Skin epidermis (tissue), 12 donors: ENCODE measurements at regions not wholly inside any gene's neighbourhood (a gene's known extent, or its start where the extent isn't known, plus 50 kb on each side); places are given as distances from the start of the nearest gene placed in this dataset.
A peak's percentile ranks its signal among the peaks of the same experiment; 100 is the strongest.

ENCODE experiments used
- H3K27ac ChIP-seq, 21 experiments: fragments of 200-600 bp; sonication (generic) in 11 of 21; one replicate each; pipeline ENCODE4 v1.5.0; 2020; ENCODE audit warnings: mild to moderate bottlenecking in 3 of 21, inconsistent platforms in 2 of 21, moderate library complexity in 2 of 21
- H3K4me3 ChIP-seq, 7 experiments: fragments of 200-600 bp; sonication (generic) in 2 of 7; one replicate each; pipeline ENCODE4 v1.5.0; 2020; ENCODE audit warnings: inconsistent platforms in 2 of 7, mild to moderate bottlenecking in 2 of 7, moderate library complexity in 1 of 7

DNA sequence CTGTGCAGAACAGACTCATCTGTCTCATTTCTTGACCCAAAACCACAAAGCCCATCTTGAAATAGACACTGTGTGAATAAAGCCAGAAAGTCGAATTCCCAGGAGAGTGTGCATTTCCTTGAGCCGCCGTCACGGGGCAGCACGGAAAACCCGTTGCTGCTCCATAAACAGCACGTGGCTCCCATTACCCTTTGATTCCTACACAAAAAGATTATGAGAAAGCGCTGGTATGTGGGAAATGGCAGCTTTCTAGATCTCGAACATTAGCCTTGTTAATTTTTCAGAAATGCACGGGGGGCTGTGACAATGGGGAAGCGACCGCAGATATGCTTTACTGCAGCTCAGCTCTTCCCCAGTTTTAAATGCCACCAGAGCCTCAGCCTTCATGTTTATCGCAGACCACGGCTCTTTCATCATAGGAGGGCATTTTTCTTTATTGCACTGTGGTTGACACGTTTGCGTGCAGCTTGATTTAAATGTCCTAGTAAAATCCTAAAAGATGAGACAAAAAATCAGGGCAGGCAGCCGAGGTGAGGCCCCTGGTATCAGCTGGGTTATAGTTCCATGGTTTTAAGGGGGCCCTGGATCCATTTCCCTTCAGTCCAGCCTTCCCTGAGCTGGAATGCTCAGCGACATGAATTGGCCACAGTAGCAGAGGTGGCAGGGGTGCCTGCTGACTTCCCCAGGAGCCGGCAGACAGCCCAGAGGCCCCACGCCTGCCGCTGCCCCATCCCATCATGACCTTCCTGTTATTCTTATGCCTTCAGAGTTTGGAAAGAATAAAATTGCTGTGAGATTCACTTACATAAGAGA is 249.3 kb downstream of the NDUFA10 start:
- Histone ChIP-seq H3K4me3 (no peak overlapping the region), H3K27ac (peak overlapping the region in 1 of 21 experiments; percentile 31)

DNA sequence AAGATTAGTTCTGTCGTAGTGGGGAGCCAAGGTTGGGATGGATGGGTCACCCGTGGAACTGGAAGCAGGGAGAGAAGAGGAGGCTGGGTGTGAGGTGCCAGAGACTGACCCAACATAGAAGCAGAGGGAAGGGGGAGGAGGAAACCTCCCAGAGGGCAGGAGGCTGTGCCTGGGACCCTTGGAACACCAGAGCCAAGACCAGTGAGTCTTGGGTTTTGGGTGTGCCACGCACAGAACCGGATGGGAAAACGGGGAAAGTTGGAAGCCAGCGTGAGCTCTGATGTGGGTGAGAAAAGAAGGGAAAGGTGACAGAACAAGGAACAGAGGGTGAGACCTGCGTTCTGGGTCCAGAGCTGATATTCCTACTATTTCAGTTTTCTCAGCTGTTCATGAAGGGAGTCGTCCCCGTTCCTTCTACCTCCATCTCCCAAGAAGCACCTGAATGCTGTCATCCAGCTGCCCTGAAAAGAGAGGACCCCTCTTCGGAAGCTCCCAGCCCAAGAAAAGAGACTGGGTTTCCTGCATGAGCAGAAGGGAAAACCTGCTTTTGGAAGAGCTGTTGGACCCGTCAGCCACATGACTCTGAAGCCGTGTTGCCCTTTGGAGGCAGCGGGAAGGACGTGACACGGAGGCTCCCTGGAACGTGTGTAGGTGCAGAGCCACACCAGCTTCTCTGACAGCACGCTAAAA is 250.1 kb downstream of the NDUFA10 start:
- H3K4me3 ChIP-seq = no peak overlapping the region

DNA sequence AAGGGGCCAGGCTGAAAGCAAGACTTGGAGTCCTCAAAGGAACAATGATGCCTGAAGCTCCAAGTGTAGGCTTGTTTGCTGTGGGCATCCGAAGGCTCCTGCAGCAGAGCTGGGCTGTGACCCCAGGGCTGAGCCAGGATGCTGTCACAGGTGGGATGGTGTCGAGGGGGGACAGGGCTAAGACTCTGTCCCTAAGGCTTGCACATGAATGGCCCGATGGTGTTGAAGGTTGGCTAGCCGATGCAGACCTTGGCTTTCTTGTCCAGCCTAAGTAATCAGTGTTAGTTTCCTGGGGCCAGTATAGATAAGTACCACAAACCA is 251.0 kb downstream of the NDUFA10 start:
- Histone ChIP-seq H3K27ac (no peak overlapping the region), H3K4me3 (no peak overlapping the region)

More for the DNA sequence above, 250.1 kb downstream of the NDUFA10 start:
- H3K27ac ChIP-seq = no peak overlapping the region

DNA sequence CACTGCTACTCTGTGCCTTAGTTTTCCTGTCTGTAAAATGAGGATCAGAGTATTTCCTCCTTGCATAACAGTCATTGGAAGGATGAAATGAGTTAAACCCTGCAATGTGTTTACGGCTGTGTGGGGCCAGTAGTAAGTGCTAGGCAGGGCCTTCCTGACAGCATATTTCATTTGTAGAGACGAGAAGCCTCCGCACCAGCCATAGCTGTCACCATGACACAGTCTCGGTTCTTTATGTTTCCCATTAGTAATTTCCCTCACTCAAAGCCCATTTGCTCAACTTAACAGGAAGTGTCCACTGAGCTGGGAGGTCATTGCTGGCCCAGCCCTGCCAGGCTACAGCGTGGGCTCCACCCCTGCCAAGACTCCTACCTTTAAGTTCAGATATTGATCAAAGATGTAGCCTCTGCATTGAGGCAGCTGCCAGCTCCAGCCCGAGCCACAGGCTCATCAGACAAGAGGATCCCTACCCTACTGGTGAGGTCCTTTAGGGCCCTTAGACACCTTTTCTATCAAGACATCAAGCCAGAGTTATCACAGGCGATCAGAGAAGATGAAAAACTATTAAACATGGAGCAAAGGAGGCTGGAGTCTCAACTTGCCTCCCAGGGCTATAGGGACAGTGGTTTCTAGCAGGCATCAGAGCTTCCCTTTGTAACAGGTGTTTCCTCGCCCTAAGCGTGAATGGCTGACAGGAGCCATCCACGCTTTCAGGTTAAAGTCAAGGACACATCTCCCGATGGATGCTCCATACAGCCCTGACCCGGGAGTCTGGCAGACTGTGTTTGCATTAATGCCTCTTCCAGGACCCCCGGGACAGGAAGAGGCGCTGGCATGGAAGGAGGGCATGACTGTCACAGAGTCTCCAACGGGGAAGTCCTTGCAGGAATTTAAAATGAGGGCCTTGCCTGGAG is 251.7 kb downstream of the NDUFA10 start:
- no peak overlapping the region for H3K27ac ChIP-seq
- no peak overlapping the region for H3K4me3 ChIP-seq

DNA sequence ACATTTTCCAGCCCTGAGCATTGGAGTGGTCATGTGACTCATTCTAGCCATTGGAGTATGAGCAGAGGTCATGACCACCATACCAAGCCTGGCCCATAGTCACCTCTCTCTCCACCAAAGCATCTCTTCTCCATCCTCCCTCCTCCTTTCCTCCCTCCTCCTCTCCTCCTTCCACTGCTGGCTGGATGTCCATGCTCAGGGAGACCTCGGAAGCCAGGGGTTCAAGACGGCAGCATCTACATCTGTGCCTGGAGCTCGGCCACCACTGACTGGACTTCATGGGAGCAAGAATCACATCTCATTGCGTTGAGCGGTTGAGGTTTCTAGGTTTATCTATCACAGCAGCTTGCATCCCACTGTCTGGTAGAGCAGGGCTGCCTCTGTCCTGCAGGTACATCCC is 252.4 kb downstream of the NDUFA10 start:
- Histone ChIP-seq H3K4me3 (no peak overlapping the region), H3K27ac (no peak overlapping the region)

DNA sequence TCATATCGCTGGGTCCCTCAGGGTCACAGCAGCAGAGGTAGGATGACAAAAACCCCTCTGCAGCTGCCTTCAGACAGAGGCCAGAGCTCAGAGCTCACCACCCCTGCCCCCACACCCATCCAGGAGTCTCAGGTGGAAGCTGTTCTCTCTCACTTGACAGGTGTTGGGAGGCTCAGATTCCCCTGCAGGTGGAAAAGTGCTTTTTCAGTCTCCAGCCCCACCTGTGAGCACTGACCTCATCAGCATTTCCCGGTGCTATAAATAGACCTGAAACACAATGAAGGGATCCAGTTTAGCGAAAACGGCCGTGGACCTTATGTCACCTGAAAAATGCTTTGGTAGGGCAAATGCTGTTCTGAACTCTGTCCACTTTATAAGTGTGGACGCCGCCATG is 254.9 kb downstream of the NDUFA10 start:
- H3K27ac ChIP-seq = no peak overlapping the region
- H3K4me3 ChIP-seq = no peak overlapping the region

DNA sequence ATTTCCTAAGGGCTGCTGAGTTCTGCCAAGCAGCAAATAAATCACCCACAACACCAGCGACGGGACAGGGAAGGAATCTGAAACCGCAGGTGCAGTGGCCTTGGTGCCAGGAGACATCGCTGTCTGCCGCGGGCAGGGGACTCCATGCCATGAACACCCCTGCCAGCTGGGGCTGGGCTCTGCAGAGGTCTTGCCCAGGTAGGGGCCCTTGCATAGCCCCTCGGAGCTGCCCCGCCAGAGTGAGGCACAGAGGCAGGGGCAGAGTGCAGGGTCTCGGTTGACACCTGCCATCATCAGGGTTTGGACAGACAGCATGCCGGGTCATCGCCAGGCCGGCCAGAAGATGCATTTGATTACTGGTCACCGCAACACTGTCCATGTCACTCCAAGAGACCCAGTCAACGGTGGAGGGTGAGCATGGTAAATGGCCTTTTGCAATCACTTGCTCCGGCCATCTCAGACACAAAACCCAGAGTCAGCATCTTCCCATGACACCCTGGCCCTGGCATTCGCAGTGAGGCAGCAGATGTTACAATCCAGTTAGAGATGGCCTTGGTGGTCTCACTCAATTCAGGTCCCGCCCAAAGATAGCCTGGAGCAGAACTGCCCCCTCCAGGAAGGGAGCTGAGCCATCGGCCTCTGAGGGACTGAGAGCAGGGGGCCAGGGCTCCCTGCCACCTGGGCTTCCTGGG is 255.4 kb downstream of the NDUFA10 start:
- H3K4me3 ChIP-seq = no peak overlapping the region
- H3K27ac ChIP-seq = no peak overlapping the region

DNA sequence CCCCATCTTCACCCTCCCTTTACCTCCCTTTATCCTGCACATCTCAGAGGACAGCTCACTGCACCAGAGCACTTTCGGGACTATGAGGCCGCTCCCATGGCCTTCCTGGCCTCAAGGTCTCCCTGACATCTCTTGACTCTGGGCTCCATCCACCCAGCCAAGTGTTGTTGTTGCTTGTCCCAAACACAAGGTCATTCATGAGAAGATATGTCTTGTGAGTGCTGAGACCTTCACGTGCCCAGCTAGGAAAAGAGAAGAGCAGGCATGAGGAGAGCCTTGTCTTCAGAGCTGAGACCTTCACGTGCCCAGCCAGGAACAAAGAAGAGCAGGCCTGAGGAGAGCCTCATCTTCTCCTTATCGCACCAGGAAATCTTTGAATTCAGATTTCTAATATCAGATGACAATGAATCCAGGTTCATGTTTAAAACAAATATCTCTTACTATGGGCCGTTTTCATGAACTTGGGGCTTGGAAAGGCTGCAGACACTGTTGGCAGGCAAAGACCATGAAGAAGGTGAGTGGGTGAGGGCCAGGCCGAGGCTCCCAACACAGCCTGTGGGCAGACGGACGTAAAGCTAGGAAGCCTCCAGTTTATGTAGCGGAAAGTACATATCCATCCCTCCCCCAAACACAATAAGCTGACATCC is 256.1 kb downstream of the NDUFA10 start:
- no peak overlapping the region for H3K4me3 ChIP-seq
- H3K27ac ChIP-seq = no peak overlapping the region

DNA sequence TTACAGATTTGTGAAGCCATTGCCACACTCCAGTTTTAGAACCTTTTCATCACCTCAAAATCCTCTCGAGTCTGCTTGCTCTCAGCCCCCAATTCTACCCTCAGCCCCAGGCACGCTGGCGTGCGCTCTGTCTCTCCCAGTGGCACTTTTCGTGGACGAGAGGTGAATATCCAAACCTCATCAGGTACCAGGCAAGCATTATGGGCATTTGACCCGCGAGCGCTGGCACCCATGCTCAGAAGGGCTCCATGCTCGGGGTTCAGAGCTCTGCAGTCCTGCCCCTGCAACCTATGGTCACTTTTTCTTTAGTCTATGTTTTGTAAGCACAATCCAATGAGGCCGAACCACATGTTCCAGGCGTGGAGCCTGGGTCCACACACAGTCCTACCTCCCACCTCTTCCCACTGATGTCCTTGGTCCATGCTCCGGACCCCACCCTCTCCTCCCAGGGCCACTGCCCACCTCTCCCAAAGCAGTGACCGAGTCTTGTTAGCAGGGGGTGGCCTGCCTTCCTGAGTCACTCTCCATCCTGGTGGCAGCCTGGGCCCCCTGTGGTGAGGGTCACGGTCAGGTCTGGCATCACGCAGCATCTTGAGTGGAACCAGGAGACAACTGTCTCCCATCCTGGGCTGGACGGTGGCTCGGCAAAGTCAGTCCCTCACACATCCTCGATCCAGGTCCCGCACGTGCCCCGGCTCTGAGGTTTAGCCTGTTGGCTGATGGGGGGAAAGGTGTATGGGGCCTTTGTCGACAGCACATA is 256.9 kb downstream of the NDUFA10 start:
- H3K4me3 ChIP-seq = no peak overlapping the region
- no peak overlapping the region for H3K27ac ChIP-seq

DNA sequence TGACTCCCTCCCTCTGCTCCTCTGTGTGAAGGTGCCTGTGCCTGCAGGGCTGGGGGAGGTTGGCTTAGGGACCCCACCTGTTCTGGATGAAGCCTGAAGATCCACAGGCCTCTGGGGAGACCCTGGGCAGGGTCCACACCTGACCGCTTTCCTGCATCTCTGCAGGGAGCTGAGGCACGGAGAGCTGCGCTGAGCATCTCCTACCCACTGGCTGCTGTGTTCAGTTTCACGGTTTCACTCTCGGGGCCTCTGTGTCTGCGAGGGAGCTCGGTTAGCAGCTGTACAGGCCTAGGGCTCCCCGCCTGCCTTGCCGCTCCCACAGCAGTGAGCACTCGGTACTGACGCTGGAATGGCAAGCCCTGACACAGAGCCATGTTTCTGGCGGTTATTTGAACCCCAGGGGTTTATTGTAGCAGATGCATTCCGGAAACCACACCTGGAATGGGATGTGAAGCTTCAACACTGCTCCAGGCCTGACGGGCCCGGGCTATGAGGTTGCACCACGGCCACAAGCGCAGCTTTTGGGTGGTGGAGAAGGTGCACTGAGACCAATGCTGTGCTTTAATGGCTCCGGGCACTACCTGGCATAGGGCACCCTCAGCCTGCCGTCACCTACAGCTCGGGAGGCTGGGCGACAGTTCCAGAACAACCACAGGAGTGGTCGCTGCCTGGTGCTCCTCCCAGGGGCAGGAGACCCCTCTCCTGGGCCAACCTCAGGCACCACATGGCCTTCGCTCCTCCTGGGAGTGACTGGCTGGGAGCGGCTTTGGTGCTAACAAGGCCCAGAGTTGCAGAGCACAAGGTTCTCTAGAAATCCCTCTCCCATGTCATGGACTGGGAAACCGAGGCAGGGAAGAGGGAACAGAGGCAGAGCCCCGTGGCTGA is 257.9 kb downstream of the NDUFA10 start:
- Histone ChIP-seq H3K27ac (no peak overlapping the region), H3K4me3 (no peak overlapping the region)

DNA sequence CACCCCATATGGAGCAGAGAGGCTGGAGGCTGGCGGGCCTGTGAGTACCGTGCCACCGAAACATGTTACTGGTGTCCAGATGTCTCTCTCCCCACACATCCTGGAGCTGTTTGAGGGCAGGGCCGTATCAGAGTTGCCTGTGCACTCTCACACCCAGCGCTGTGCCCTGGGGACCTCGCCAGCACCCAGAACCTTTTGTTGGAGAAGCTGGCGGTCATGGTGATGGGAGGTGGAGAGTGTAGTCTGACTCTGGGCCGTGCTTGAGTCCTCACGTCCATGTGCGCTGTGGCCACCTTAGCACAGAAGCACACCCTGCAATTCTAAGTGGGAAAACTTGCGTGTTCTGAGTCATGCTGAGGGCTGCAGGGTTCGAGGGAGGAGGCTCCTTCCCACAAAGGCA is 259.2 kb downstream of the NDUFA10 start:
- Histone ChIP-seq H3K4me3 (no peak overlapping the region), H3K27ac (no peak overlapping the region)

DNA sequence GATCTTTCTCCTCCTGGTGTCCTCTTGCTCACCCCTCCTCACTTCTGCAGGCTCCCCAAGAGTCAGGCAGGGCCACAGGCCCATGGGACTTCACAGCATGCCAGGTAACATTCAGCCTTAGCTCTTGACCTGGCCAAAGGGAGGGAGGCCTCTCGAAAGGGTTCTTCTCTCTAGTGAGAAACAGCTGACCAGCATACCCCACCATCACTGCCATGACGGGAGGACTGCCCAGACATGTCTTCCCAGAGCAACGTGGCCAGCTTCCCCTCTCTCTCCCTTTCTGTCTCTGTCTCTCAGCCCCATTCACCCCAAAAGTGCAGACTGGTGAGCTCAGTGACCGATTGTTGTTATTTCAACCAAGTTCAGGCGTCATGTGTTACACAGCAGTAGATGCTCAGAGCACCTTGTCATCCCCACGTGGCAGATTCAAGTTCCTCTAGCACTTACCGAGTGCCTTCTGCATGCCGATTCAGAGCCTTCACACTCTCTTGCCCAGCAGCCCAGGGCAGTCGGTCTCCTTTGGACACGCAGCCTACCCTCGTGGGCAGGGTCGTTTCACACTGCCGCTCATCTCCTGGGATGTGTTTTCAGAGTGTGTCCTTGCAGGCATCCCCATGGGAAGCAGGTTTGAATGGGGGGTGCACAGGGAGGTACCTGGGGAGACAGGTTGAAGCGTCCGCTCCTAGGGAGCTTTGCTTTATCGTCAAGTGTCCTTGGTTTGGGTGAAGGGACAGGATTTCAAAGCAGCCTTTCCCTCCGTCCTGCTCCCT is 259.9 kb downstream of the NDUFA10 start:
- Histone ChIP-seq H3K27ac (no peak overlapping the region), H3K4me3 (no peak overlapping the region)

DNA sequence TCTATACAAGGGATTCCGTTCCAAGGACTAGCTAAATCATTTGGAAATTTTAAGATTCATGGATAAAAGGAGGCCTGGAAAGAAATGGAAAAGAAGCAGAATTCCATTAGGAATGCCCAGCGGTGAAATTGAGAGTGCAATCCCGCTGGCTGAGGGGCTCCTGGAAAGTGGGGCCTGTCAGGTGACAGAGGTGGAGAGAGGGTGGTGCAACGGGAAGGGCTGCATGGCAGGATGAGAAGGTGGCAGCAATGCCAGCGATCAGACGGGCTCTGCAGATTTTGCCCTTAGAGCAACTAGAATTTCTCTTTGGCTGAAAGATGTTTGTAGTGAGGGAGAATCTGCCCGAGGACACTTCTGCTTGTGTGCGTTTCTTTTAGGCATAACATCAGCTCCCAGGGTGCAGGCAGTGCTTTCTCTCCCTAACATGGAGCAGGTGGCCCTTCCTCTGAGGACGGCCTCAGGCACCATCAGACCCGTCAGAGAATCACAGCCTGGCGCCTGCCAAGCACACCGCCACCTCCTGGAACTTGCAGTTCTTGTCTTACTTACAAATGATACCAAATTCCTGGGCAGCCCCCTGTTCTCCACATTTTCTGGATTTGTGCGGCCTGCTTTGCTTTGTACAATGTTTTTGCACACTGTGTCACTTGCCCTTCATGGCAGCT is 261.6 kb downstream of the NDUFA10 start:
- no peak overlapping the region for H3K27ac ChIP-seq
- H3K4me3 ChIP-seq = no peak overlapping the region

DNA sequence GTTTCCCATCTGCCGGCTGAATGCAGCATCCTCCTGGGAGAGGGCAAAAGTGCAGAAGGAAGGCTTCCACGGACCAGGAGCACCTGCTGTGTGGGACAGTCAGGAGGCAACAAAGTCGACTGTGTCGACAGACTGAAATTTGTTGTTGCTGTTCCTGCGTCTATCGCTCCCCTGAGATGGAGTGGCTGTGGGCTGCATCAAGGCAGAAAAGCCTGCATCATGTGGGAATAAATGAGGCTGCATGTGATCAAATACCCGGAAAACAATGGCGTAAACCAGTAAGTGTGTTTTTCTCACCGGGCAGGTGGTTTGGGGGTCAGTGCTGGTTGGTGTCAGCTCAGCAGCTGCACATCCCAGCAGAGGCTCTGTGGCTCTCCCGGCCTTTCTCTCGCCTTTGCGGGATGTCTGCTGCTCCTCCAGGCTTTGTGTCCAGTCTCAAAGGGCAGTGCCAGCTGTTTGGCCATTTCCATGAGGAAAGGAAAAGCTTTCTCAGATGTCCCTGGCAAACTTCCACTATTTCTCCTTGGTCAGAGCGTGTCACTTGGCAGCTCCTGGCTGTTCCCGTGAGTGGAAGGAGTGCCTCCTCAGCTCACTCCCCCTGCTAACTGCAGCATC is 262.4 kb downstream of the NDUFA10 start:
- Histone ChIP-seq H3K27ac (no peak overlapping the region), H3K4me3 (no peak overlapping the region)

DNA sequence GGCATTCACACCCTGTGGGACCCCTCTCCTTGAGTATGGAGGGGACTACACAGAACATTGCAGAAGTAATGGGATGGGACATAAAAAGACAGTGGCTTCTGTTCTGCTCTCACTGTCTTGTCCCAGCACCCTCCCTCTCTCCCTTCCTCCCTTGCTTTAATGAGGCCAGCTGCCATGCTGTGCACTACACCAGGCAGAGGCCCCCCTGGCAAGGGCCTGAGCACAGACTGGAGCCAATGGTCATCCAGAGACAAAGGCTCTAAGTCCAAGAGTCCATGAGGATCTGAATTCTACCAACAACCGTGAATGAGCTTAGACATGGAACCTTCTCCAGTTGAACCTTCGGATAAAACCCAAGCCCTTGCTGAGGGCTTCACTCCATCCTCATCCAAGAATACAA is 263.0 kb downstream of the NDUFA10 start:
- Histone ChIP-seq H3K4me3 (no peak overlapping the region), H3K27ac (no peak overlapping the region)

DNA sequence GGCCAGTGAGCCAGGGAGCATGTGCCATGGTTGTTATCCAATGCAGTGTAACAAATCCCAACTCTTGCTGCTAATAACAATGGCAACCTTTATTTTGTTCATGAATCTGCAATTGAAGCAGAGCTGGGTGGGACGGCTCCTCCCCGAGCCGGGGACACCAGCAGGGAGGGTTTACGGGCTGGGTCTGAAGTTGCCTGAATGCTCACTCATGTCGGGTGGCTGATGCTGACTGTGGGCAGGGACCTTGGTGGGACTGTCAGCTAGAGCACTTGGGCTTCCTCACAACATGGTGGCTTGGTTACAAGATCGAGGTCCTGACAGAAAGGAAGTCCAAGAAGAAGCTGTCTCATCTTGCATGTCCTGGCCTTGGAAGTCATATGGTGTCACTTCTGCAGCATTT is 264.5 kb downstream of the NDUFA10 start:
- Histone ChIP-seq H3K4me3 (no peak overlapping the region), H3K27ac (no peak overlapping the region)
